ENCODE measurements at regions not wholly inside any gene's neighbourhood (a gene's known extent, or its start where the extent isn't known, plus 50 kb on each side); places are given as distances from the start of the nearest gene placed in this dataset.

DNA sequence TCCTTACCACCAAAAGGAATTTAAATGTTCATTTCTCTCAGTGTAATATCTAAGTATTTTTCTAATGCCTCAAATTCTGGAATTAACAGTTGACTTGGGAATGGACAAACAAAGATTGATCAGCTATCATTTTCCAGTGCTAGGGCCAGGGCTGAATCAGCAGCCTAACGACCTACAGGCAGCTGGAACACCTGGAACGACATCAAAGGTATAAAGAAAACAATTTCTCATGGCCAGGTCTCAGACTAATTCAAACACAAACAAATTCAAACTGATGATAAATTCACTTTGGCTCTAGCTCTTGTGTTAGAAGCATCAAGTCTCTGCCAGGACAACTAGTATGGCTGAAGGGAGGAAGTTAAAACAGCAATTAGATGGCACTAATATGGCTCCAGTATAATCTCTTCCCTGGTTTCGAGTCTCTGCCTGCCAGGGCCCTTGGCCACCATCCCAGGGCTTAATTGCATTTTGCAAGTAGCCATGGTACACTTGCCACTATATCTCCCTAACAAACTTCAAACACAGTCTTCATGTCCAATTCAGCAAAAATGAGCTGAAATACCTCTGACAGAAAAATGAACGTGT is 70.2 kb upstream of the FSHR start:
- TF ChIP-seq, protein P1, sequence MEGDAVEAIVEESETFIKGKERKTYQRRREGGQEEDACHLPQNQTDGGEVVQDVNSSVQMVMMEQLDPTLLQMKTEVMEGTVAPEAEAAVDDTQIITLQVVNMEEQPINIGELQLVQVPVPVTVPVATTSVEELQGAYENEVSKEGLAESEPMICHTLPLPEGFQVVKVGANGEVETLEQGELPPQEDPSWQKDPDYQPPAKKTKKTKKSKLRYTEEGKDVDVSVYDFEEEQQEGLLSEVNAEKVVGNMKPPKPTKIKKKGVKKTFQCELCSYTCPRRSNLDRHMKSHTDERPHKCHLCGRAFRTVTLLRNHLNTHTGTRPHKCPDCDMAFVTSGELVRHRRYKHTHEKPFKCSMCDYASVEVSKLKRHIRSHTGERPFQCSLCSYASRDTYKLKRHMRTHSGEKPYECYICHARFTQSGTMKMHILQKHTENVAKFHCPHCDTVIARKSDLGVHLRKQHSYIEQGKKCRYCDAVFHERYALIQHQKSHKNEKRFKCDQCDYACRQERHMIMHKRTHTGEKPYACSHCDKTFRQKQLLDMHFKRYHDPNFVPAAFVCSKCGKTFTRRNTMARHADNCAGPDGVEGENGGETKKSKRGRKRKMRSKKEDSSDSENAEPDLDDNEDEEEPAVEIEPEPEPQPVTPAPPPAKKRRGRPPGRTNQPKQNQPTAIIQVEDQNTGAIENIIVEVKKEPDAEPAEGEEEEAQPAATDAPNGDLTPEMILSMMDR (IDR thresholded peaks at IDR 0.05) = no peak
- Mint-ChIP-seq H3K36me3 (ENCODE audit: unreplicated experiment) (no peaks in the 10 kb centered on the region), H3K4me3 (ENCODE audit: unreplicated experiment) (no peak overlapping the region), H3K9me3 (ENCODE audit: unreplicated experiment) (no peaks in the 10 kb centered on the region), H3K27me3 (ENCODE audit: unreplicated experiment) (no peaks in the 10 kb centered on the region), H3K27ac (ENCODE audit: unreplicated experiment) (no peak overlapping the region), H3K4me1 (ENCODE audit: unreplicated experiment) (no peaks in the 10 kb centered on the region)
- no peak for DNase-seq (ENCODE audit: extremely low spot score, unreplicated experiment)

GRCh38 chr2:49222975-49223528 is 68.7 kb upstream of the FSHR start:
- Mint-ChIP-seq H3K27ac (ENCODE audit: unreplicated experiment) (no peak overlapping the region), H3K4me3 (ENCODE audit: unreplicated experiment) (no peak overlapping the region), H3K9me3 (ENCODE audit: unreplicated experiment) (no peaks in the 10 kb centered on the region), H3K4me1 (ENCODE audit: unreplicated experiment) (no peaks in the 10 kb centered on the region), H3K27me3 (ENCODE audit: unreplicated experiment) (no peaks in the 10 kb centered on the region), H3K36me3 (ENCODE audit: unreplicated experiment) (no peaks in the 10 kb centered on the region)
- DNase-seq (ENCODE audit: extremely low spot score, unreplicated experiment) = no peak
- TF ChIP-seq, protein P1 (IDR thresholded peaks at IDR 0.05) = no peak

- no peaks in the 10 kb centered on the region for H3K9me3 Mint-ChIP-seq (ENCODE audit: unreplicated experiment)
- no peaks in the 10 kb centered on the region for H3K27me3 Mint-ChIP-seq (ENCODE audit: unreplicated experiment)
- no peak overlapping the region for H3K27ac Mint-ChIP-seq (ENCODE audit: unreplicated experiment)
- H3K36me3 Mint-ChIP-seq (ENCODE audit: unreplicated experiment) = no peaks in the 10 kb centered on the region
- no peak overlapping the region for H3K4me3 Mint-ChIP-seq (ENCODE audit: unreplicated experiment)
- H3K4me1 Mint-ChIP-seq (ENCODE audit: unreplicated experiment) = no peaks in the 10 kb centered on the region
- TF ChIP-seq, protein P1 (IDR thresholded peaks at IDR 0.05) = no peak
- no peak for DNase-seq (ENCODE audit: extremely low spot score, unreplicated experiment)
Measured at GRCh38 chr2:49219741-49220140, 65.4 kb upstream of the FSHR start.

DNA sequence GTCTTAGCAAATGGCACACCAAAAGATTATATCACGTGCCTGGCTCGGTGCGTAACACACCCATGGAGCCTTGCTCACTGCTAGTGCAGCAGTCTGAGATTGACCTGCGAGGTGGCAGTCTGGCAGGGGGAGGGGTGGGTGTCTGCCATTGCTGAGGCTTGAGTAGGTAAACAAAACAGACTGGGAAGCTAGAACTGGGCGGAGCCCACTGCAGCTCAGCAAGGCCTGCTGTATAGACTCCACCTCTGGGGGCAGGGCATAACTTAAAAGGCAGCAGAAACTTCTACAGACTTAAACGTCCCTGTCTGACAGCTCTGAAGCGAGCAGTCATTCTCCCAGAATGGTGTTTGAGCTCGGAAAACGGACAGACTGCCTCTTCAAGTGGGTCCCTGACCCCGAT is 55.9 kb upstream of the FSHR start:
- no peak for DNase-seq (ENCODE audit: extremely low spot score, unreplicated experiment)

GRCh38 chr2:49207204-49207603 is 52.9 kb upstream of the FSHR start:
- Mint-ChIP-seq H3K9me3 (ENCODE audit: unreplicated experiment) (no peaks in the 10 kb centered on the region), H3K36me3 (ENCODE audit: unreplicated experiment) (no peaks in the 10 kb centered on the region), H3K4me1 (ENCODE audit: unreplicated experiment) (no peaks in the 10 kb centered on the region), H3K27me3 (ENCODE audit: unreplicated experiment) (no peaks in the 10 kb centered on the region), H3K4me3 (ENCODE audit: unreplicated experiment) (no peak overlapping the region), H3K27ac (ENCODE audit: unreplicated experiment) (no peak overlapping the region)
- TF ChIP-seq, protein P1 (IDR thresholded peaks at IDR 0.05) = no peak
- no peak for DNase-seq (ENCODE audit: extremely low spot score, unreplicated experiment)

More for the DNA sequence above, 55.9 kb upstream of the FSHR start:
- H3K27ac Mint-ChIP-seq (ENCODE audit: unreplicated experiment) = no peak overlapping the region
- no peaks in the 10 kb centered on the region for H3K9me3 Mint-ChIP-seq (ENCODE audit: unreplicated experiment)
- H3K4me3 Mint-ChIP-seq (ENCODE audit: unreplicated experiment) = no peak overlapping the region
- TF ChIP-seq, protein P1 (IDR thresholded peaks at IDR 0.05) = no peak
- H3K27me3 Mint-ChIP-seq (ENCODE audit: unreplicated experiment) = no peaks in the 10 kb centered on the region
- H3K36me3 Mint-ChIP-seq (ENCODE audit: unreplicated experiment) = no peaks in the 10 kb centered on the region
- H3K4me1 Mint-ChIP-seq (ENCODE audit: unreplicated experiment) = no peaks in the 10 kb centered on the region
